GM21447 (cell line): ENCODE measurements at regions not wholly inside any gene's neighbourhood (a gene's known extent, or its start where the extent isn't known, plus 50 kb on each side); places are given as distances from the start of the nearest gene placed in this dataset.
"Not testable (repeated sequence)": the region's sequence is repeated elsewhere in the genome, so short reads cannot be mapped to it uniquely, and the experiment has no call there.

ENCODE experiments used
- ATAC-seq: cut with Tn5 transposase; IDR thresholded peaks from one replicate; pipeline ENCODE4 v1.9.1; 2021; ENCODE audit not compliant: unreplicated experiment

- peak; percentile 86 for ATAC-seq
These were observed 234.2 kb upstream of the SPOPL start for GRCh38 chr2:138267161-138267901.

DNA sequence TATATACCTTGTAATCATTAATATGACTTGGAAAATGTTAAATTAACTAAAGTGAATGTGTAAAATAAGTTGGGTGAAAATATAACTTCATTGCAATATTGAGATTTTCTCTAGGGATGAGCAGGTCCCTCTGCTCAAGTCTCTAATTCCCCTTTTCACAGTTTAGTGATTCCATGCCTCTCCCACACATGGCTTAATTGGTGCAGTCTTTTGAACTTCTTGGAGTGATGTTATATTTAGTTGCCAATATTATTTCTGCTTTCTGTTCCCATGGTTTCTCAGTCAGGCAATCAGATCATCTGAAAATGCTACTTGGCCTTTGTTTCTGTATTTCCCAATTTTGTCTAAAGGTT lies 233.7 kb upstream of the SPOPL start:
- ATAC-seq, result peak; percentile 43

GRCh38 chr2:138269765-138270164 lies 231.8 kb upstream of the SPOPL start:
- no peak for ATAC-seq

- ATAC-seq, result no peak
These were observed 230.1 kb upstream of the SPOPL start for GRCh38 chr2:138271467-138271866.

- ATAC-seq, result no peak
These were observed 228.9 kb upstream of the SPOPL start for GRCh38 chr2:138272524-138273195.

DNA sequence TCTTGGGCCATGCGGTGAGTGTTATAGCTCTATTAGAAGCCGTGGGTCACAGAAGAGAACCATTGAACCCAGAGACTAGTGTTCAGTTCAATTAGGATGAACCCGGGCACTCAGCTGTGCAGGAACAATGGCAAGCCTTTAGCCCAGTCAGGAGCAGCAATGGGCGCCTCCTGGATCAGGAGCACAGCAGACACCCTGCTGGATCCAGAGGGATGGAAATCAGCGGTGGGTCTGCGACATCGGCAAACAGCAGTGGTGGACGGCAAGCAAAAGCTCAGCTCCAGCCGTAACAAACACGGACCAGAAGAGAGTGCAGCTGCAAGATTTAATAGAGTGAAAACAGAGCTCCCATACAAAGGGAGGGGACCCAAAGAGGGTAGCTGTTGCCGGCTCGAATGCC lies 228.3 kb upstream of the SPOPL start:
- not testable (repeated sequence) for ATAC-seq

- no peak for ATAC-seq
These were observed 226.9 kb upstream of the SPOPL start for GRCh38 chr2:138274421-138275291.

DNA sequence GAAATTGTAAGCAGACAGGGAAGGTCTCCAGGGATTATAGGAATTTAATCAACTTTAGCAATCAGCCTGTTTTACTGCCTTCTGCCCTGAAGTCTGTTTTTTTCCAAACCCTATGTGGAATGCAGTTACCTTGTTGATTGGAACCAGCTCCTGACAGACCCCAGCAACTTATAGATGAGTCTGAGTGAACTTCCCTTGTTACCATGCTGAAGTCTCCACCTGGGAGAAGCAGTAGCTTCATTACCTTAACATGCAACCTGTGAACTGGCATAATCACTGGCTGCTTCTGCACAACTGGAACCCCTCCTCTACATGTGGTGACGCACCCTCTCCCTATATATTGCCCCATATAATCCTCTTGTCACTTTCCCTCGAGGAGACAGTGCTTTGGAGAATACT lies 226.3 kb upstream of the SPOPL start:
- no peak for ATAC-seq

DNA sequence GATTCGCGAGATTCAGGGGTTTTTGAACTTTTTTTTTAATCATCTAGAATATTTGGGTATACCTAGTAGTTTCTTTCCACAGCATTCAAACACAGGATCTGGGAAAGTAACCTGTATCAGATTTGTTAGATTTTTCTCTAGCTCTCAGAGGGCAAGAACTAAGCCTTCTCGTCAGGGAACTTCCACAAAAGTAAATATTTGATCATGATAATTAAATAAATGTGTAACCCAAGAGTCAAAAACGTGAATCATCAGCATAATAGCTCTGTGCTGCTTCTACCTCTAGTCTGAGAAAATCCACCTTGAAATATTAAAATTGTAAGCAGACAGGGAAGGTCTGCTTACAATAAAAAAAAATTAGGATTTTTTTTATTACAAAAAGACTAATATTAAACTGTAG lies 225.7 kb upstream of the SPOPL start:
- ATAC-seq, result no peak

- no peak for ATAC-seq
These were observed 225.2 kb upstream of the SPOPL start for GRCh38 chr2:138276339-138276738.

GRCh38 chr2:138277062-138277461 lies 224.5 kb upstream of the SPOPL start:
- ATAC-seq, result no peak

DNA sequence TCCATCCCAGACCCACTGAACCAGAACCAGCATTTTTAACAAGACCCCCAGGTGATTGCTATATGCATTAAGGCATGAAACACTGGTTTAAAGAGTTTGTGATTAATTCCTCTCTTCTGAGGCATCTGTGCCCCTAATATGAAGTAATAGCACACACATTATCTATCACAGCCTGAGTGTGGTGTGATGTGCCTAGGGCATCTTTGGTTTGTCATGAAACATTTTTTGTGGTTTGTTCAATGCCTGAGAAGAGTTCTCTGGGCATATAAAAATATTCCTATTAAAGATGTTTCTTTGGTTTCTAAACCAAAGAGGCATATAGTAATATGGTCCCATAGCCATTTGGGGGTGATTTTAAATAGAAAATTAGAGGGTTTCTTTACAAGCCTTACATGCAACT lies 221.7 kb upstream of the SPOPL start:
- no peak for ATAC-seq

DNA sequence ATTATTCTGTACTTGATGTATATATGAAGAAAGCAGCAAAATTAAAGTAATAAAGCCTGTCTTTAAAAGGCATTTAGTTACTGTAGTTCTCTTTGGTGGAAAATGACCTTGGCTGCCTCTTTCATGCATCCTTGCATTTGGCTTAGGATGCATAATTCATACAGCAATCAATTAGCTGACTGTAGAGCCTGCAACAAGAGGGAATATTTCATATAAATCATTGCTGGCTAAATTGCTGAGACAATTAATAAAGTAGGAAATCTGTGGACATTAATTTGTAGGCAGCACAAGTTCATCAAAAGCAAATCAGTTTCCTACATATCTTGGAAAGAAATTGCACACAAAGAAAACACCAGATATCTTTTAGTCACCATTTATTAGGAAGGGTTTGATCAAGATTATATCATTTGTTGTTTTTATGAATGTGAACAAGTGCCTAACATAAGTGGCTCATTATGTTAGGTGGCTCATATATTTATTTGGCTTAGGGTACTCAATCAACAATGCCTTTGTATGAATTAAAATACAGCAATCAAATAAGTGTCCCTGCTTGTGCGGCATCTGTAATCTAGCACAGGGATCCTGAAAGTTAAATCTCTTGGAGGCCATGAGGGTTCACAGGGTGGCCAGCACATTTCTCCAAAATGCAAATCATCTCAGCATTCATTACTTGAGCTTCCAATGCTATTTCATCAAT lies 220.4 kb upstream of the SPOPL start:
- no peak for ATAC-seq

DNA sequence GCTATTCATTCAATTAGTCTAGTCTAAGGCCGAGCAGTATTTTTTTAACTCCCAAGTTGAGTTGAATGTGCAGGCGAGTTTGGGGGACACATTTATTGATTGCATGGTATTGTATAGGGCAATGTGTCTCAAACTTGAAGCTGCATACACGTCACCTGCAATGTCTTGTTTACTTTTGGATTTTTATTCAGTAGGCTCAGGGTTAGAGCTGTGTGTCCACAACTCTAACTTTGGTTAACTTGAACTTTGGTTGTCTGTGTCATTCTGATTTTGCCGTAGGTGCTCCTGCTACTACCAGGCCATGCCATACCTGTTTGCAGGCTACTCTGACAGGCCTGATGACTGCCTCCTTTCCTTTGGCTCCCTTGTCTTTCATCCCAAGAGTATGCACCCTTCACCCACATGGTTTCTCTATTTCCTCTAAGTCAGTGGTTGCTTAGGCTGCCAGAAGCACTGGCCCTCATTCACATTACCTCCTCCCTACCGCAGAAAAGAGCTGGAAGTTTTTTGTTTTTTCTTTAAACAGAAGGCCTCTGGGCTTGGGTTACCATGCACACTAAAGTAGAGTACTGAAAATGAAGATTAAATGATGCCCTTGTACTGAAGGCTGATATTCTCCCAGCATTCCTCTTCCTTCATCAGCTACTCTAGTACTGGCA lies 219.4 kb upstream of the SPOPL start:
- ATAC-seq, result no peak

GRCh38 chr2:138291805-138292204 lies 209.8 kb upstream of the SPOPL start:
- ATAC-seq, result no peak

DNA sequence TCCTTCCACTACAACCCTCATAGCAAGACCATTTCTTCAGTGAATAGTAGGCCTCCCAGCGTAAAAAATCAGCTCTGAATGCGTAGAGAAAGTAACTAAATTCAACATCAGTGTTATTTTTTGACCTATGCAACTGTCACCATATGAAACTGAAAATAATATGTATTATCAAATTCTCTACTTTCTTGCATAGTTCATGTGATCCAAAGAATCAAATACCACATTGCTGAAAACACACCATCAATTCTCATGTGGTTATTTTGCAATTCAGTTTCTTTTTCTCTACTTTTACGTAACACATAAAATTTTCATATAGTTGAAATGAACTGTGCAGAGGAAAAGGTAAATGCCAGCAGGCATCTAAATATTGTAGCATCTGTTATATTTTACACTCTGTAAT lies 208.5 kb upstream of the SPOPL start:
- ATAC-seq, result no peak

- ATAC-seq, result no peak
These were observed 208.0 kb upstream of the SPOPL start for GRCh38 chr2:138293549-138293948.

- ATAC-seq, result no peak
These were observed 207.1 kb upstream of the SPOPL start for GRCh38 chr2:138294451-138294850.

DNA sequence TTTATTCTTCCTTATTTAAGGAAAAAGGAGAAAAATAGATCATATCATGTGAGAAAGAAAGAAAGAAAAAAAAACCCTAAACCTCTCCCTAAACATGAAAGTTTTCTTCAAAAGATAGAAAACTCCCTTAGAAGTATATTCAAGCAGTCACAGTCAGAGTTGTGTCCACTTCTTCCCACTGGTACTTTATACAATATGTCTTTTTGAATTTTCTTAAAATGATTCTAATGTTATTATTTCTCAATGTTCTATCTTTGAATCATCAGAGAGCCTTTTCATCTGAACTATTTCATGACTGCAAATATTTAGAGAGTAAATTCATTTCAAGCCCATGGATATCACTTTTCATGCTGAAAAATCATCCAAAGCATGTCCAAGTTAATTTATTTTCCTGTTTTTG lies 205.2 kb upstream of the SPOPL start:
- no peak for ATAC-seq

GRCh38 chr2:138298120-138298814 lies 203.3 kb upstream of the SPOPL start:
- ATAC-seq, result peak; percentile 84
